ENCODE measurements at regions not wholly inside any gene's neighbourhood (a gene's known extent, or its start where the extent isn't known, plus 50 kb on each side); places are given as distances from the start of the nearest gene placed in this dataset.

DNA sequence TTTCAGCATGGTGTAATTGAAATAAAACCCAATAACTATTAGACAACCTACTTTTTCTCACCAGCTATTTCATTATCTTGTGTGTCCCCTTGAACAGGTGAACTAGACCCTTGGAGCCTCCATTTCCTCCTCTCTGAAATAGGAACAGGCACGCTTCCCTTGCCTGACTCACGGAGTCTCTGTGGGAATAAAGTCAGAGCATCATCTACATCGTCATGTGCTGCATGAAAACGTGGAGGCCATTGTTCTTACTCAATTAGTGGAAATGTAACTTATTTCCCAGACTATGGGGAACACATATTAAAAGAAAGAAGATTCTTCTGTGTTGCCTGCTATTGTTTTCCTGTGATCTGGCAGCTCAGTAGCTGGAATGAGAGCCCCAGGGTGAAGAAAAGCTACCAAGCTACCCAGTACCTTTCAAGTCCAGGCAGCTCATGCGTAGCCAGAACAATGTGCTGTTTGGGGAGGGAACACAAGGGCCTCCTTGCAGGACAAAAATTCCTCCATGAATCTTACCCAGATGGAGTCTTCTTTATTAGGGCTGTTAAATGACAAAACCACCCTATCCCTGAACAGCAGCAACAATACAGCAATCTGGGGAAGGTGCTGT lies 59.8 kb downstream of the SOX11 start:
- H4K20me1 ChIP-seq (ENCODE audit: insufficient read depth, low read length, poor library complexity, severe bottlenecking): no peaks in the 10 kb centered on the region
- H3K9me2 ChIP-seq (replicated peaks; ENCODE audit: low read depth, low read length): no peaks in the 10 kb centered on the region
- H3K36me3 ChIP-seq (ENCODE audit: insufficient read depth, low read length): no peaks in the 10 kb centered on the region
- no peaks in the 10 kb centered on the region for H3K79me2 ChIP-seq (ENCODE audit: insufficient read depth, low read length)
- TF ChIP-seq EZH2phosphoT487 (IDR thresholded peaks at IDR 0.05; ENCODE audit: borderline replicate concordance): no peak
- TF ChIP-seq, protein P1, sequence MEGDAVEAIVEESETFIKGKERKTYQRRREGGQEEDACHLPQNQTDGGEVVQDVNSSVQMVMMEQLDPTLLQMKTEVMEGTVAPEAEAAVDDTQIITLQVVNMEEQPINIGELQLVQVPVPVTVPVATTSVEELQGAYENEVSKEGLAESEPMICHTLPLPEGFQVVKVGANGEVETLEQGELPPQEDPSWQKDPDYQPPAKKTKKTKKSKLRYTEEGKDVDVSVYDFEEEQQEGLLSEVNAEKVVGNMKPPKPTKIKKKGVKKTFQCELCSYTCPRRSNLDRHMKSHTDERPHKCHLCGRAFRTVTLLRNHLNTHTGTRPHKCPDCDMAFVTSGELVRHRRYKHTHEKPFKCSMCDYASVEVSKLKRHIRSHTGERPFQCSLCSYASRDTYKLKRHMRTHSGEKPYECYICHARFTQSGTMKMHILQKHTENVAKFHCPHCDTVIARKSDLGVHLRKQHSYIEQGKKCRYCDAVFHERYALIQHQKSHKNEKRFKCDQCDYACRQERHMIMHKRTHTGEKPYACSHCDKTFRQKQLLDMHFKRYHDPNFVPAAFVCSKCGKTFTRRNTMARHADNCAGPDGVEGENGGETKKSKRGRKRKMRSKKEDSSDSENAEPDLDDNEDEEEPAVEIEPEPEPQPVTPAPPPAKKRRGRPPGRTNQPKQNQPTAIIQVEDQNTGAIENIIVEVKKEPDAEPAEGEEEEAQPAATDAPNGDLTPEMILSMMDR (conservative IDR thresholded peaks at IDR 0.05; ENCODE audit: low read length): no peak
- no peaks in the 10 kb centered on the region for H3F3A ChIP-seq (ENCODE audit: low read depth)
- no peak overlapping the region for H3K4me2 ChIP-seq (ENCODE audit: low read depth, low read length, poor library complexity, severe bottlenecking)
- no peak overlapping the region for H3K4me3 ChIP-seq (ENCODE audit: low read length, poor library complexity, severe bottlenecking)
- H2AFZ ChIP-seq (ENCODE audit: low read length): no peak overlapping the region
- 0 out of 2 replicates have a peak, but pooled peaks cover 2% of the 10 kb centered on the region for H3K9me3 ChIP-seq (ENCODE audit: insufficient read depth, low read depth, low read length)
- H3K4me1 ChIP-seq (ENCODE audit: insufficient read depth, low read length, poor library complexity, severe bottlenecking): no peaks in the 10 kb centered on the region
- H3K9ac ChIP-seq (ENCODE audit: low read depth, low read length, poor library complexity, severe bottlenecking): no peak overlapping the region
- no peaks in the 10 kb centered on the region for H3K27me3 ChIP-seq (ENCODE audit: insufficient read depth, low read length, poor library complexity, severe bottlenecking)

DNA sequence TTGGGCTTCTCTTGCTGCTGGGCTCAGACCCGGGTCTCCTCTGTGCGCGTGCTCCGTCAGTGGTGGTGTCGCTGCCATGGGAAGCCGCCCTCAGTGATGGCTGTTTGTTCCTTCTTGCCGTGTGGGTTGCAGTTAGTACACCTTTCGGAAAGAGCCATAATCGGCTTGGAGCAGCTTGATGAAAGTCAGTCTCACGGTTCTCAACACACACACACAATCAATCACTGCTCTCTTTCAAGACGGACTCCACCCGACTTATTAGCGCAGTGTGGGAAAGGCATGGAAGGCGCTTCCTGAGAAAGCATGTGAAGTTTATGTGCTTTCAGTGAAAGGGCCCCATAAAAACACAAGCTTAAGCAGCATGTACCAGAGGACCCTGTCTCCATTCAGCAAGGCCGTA lies 64.1 kb downstream of the SOX11 start:
- no peaks in the 10 kb centered on the region for H3K79me2 ChIP-seq (ENCODE audit: insufficient read depth, low read length)
- 0 out of 2 replicates have a peak, but pooled peaks cover 2% of the 10 kb centered on the region for H3K9me3 ChIP-seq (ENCODE audit: insufficient read depth, low read depth, low read length)
- no peaks in the 10 kb centered on the region for H3K36me3 ChIP-seq (ENCODE audit: insufficient read depth, low read length)
- no peak overlapping the region for H2AFZ ChIP-seq (ENCODE audit: low read length)
- TF ChIP-seq EZH2phosphoT487 (IDR thresholded peaks at IDR 0.05; ENCODE audit: borderline replicate concordance): no peak
- TF ChIP-seq, protein P1 (conservative IDR thresholded peaks at IDR 0.05; ENCODE audit: low read length): no peak
- no peaks in the 10 kb centered on the region for H3K9me2 ChIP-seq (replicated peaks; ENCODE audit: low read depth, low read length)
- no peak overlapping the region for H3K4me3 ChIP-seq (ENCODE audit: low read length, poor library complexity, severe bottlenecking)
- H3K27me3 ChIP-seq (ENCODE audit: insufficient read depth, low read length, poor library complexity, severe bottlenecking): no peaks in the 10 kb centered on the region
- H3F3A ChIP-seq (ENCODE audit: low read depth): no peaks in the 10 kb centered on the region
- H3K9ac ChIP-seq (ENCODE audit: low read depth, low read length, poor library complexity, severe bottlenecking): no peak overlapping the region
- no peak overlapping the region for H3K4me2 ChIP-seq (ENCODE audit: low read depth, low read length, poor library complexity, severe bottlenecking)
- H3K4me1 ChIP-seq (ENCODE audit: insufficient read depth, low read length, poor library complexity, severe bottlenecking): no peaks in the 10 kb centered on the region
- no peaks in the 10 kb centered on the region for H4K20me1 ChIP-seq (ENCODE audit: insufficient read depth, low read length, poor library complexity, severe bottlenecking)

DNA sequence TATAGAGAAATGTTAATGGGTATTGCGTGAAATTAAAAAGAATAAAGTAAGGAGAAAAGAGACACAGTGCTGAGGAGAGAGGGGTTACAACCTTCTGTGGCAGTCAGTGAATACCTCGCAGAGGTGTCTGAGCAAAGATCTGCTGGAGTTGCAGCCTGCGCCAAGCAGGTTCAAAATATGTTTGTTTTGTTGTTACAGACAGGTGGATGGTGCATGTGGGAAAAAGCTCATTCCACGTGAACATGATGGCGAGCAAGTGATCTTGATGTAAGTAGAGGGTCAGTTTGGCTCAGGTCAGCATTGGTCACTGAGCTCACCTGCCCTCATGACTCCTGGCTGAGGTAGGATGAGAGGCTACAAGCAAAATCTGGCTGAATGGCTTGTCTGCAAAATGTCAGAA lies 66.2 kb downstream of the SOX11 start:
- Histone ChIP-seq H3K4me2 (ENCODE audit: low read depth, low read length, poor library complexity, severe bottlenecking) (no peak overlapping the region), H3F3A (ENCODE audit: low read depth) (no peaks in the 10 kb centered on the region), H3K27me3 (ENCODE audit: insufficient read depth, low read length, poor library complexity, severe bottlenecking) (no peaks in the 10 kb centered on the region), H4K20me1 (ENCODE audit: insufficient read depth, low read length, poor library complexity, severe bottlenecking) (no peaks in the 10 kb centered on the region), H3K4me3 (ENCODE audit: low read length, poor library complexity, severe bottlenecking) (no peak overlapping the region), H3K9me3 (ENCODE audit: insufficient read depth, low read depth, low read length) (no peaks in the 10 kb centered on the region), H3K79me2 (ENCODE audit: insufficient read depth, low read length) (no peaks in the 10 kb centered on the region), H3K36me3 (ENCODE audit: insufficient read depth, low read length) (no peaks in the 10 kb centered on the region), H2AFZ (ENCODE audit: low read length) (no peak overlapping the region), H3K9me2 (replicated peaks; ENCODE audit: low read depth, low read length) (no peaks in the 10 kb centered on the region), H3K4me1 (ENCODE audit: insufficient read depth, low read length, poor library complexity, severe bottlenecking) (no peaks in the 10 kb centered on the region), H3K9ac (ENCODE audit: low read depth, low read length, poor library complexity, severe bottlenecking) (no peak overlapping the region)
- TF ChIP-seq, protein P1 (conservative IDR thresholded peaks at IDR 0.05; ENCODE audit: low read length): no peak

Measured in Loucy (cell line).